Loucy (cell line): ENCODE measurements at regions not wholly inside any gene's neighbourhood (a gene's known extent, or its start where the extent isn't known, plus 50 kb on each side); places are given as distances from the start of the nearest gene placed in this dataset.

Source experiments
- H2AFZ ChIP-seq: fragments of 200-600 bp; sonication (generic); 2 replicates; pipeline ENCODE4 v1.6.0; 2016; ENCODE audit warnings: antibody characterized with exemption, mild to moderate bottlenecking, low read length, moderate library complexity
- H3F3A ChIP-seq: fragments of 200-600 bp; 2 replicates; pipeline ENCODE4 v1.6.0; 2016; ENCODE audit warnings: antibody characterized with exemption, low read depth, mild to moderate bottlenecking
- H3K27me3 ChIP-seq: fragments of 200-600 bp; sonication (generic); 2 replicates; pipeline ENCODE4 v1.6.1; 2014; ENCODE audit warnings: low read length, mild to moderate bottlenecking; ENCODE audit not compliant: insufficient read depth, poor library complexity, severe bottlenecking
- H3K36me3 ChIP-seq: fragments of 200-600 bp; sonication (generic); 2 replicates; pipeline ENCODE4 v1.6.1; 2016; ENCODE audit warnings: low read length; ENCODE audit not compliant: insufficient read depth
- H3K4me1 ChIP-seq: fragments of 200-600 bp; sonication (generic); 2 replicates; pipeline ENCODE4 v1.5.1; 2014; ENCODE audit warnings: low read length, mild to moderate bottlenecking; ENCODE audit not compliant: insufficient read depth, poor library complexity, severe bottlenecking
- H3K4me2 ChIP-seq: fragments of 200-600 bp; sonication (generic); 2 replicates; pipeline ENCODE4 v1.6.0; 2014; ENCODE audit warnings: antibody characterized with exemption, low read length, low read depth, mild to moderate bottlenecking; ENCODE audit not compliant: poor library complexity, severe bottlenecking
- H3K4me3 ChIP-seq: fragments of 200-600 bp; sonication (generic); 2 replicates; pipeline ENCODE4 v1.5.1; 2014; ENCODE audit warnings: low read length, mild to moderate bottlenecking, mixed read lengths; ENCODE audit not compliant: poor library complexity, severe bottlenecking
- H3K79me2 ChIP-seq: fragments of 200-600 bp; sonication (generic); 2 replicates; pipeline ENCODE4 v1.6.1; 2014; ENCODE audit warnings: low read length; ENCODE audit not compliant: insufficient read depth
- H3K9ac ChIP-seq: fragments of 200-600 bp; sonication (generic); 2 replicates; pipeline ENCODE4 v1.6.0; 2014; ENCODE audit warnings: mild to moderate bottlenecking, low read depth, low read length, moderate library complexity; ENCODE audit not compliant: poor library complexity, severe bottlenecking
- H3K9me2 ChIP-seq: fragments of 200-600 bp; sonication (generic); replicated peaks from 2 replicates; pipeline ENCODE4 v1.6.1; 2016; ENCODE audit warnings: low read depth, low read length, mixed read lengths
- H3K9me3 ChIP-seq: fragments of 200-600 bp; sonication (generic); 2 replicates; pipeline ENCODE4 v1.6.1; 2014; ENCODE audit warnings: mild to moderate bottlenecking, antibody characterized with exemption, low read length, low read depth; ENCODE audit not compliant: insufficient read depth
- H4K20me1 ChIP-seq: fragments of 200-600 bp; sonication (generic); 2 replicates; pipeline ENCODE4 v1.6.0; 2014; ENCODE audit warnings: antibody characterized with exemption, low read length, mild to moderate bottlenecking; ENCODE audit not compliant: insufficient read depth, poor library complexity, severe bottlenecking
- EZH2phosphoT487 ChIP-seq: fragments of 200-600 bp; IDR thresholded peaks from 2 replicates; pipeline ENCODE4 v1.6.1; 2018; ENCODE audit warnings: antibody characterized with exemption, mild to moderate bottlenecking, moderate library complexity, borderline replicate concordance
- TF ChIP-seq, protein P1 (sequence below): fragments of 200-600 bp; sonication (generic); conservative IDR thresholded peaks from 2 replicates; pipeline ENCODE4 v1.5.1; 2014; ENCODE audit warnings: mild to moderate bottlenecking, antibody characterized with exemption, low read length

- H3K36me3 ChIP-seq: no peaks in the 10 kb centered on the region
- H3K27me3 ChIP-seq: no peaks in the 10 kb centered on the region
- no peaks in the 10 kb centered on the region for H3F3A ChIP-seq
- H3K9me3 ChIP-seq: no peaks in the 10 kb centered on the region
- H3K79me2 ChIP-seq: no peaks in the 10 kb centered on the region
- no peak overlapping the region for H3K4me3 ChIP-seq
- H3K4me1 ChIP-seq: no peaks in the 10 kb centered on the region
- no peaks in the 10 kb centered on the region for H3K9me2 ChIP-seq
- TF ChIP-seq, protein P1, sequence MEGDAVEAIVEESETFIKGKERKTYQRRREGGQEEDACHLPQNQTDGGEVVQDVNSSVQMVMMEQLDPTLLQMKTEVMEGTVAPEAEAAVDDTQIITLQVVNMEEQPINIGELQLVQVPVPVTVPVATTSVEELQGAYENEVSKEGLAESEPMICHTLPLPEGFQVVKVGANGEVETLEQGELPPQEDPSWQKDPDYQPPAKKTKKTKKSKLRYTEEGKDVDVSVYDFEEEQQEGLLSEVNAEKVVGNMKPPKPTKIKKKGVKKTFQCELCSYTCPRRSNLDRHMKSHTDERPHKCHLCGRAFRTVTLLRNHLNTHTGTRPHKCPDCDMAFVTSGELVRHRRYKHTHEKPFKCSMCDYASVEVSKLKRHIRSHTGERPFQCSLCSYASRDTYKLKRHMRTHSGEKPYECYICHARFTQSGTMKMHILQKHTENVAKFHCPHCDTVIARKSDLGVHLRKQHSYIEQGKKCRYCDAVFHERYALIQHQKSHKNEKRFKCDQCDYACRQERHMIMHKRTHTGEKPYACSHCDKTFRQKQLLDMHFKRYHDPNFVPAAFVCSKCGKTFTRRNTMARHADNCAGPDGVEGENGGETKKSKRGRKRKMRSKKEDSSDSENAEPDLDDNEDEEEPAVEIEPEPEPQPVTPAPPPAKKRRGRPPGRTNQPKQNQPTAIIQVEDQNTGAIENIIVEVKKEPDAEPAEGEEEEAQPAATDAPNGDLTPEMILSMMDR: no peak
- TF ChIP-seq EZH2phosphoT487: no peak
- no peaks in the 10 kb centered on the region for H4K20me1 ChIP-seq
- no peak overlapping the region for H3K4me2 ChIP-seq
- H3K9ac ChIP-seq: no peak overlapping the region
- no peak overlapping the region for H2AFZ ChIP-seq
Observed at GRCh38 chr5:123720955-123721354, 209.0 kb downstream of the CSNK1G3 start.

DNA sequence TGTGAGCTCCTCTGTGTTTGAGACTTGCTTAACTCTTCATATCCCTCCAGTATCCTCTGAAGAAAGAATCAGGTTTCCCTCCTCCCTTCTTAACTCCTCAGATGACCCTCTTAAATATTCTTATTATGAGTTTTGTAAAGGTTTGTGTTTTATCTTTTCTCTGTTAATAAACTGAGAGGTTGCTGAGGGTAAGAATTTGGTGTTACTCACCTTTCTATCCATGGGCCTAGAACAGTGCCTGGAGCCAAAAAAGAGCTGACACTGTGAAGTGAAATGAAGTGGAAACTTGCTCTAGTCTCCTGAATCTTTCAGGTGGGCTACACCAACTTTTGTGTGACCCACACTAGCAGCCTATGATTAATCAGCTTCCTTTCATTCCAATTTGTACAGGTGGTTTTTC lies 208.4 kb downstream of the CSNK1G3 start:
- no peak overlapping the region for H3K9ac ChIP-seq
- no peak overlapping the region for H3K4me2 ChIP-seq
- no peaks in the 10 kb centered on the region for H3F3A ChIP-seq
- no peak overlapping the region for H3K4me3 ChIP-seq
- no peak for TF ChIP-seq EZH2phosphoT487
- TF ChIP-seq, protein P1: no peak
- no peaks in the 10 kb centered on the region for H3K9me2 ChIP-seq
- no peaks in the 10 kb centered on the region for H3K4me1 ChIP-seq
- H3K79me2 ChIP-seq: no peaks in the 10 kb centered on the region
- no peaks in the 10 kb centered on the region for H4K20me1 ChIP-seq
- no peaks in the 10 kb centered on the region for H3K9me3 ChIP-seq
- H2AFZ ChIP-seq: no peak overlapping the region
- no peaks in the 10 kb centered on the region for H3K27me3 ChIP-seq
- no peaks in the 10 kb centered on the region for H3K36me3 ChIP-seq

- no peak overlapping the region for H3K4me2 ChIP-seq
Observed at GRCh38 chr5:123719004-123719403, 207.0 kb downstream of the CSNK1G3 start.

More at GRCh38 chr5:123719004-123719403, 207.0 kb downstream of the CSNK1G3 start:
- Histone ChIP-seq H3K9me2 (no peaks in the 10 kb centered on the region), H3F3A (no peaks in the 10 kb centered on the region), H3K79me2 (no peaks in the 10 kb centered on the region), H2AFZ (no peak overlapping the region), H3K27me3 (no peaks in the 10 kb centered on the region), H4K20me1 (no peaks in the 10 kb centered on the region), H3K36me3 (no peaks in the 10 kb centered on the region), H3K4me1 (no peaks in the 10 kb centered on the region), H3K9ac (no peak overlapping the region), H3K9me3 (no peaks in the 10 kb centered on the region), H3K4me3 (no peak overlapping the region)
- no peak for TF ChIP-seq EZH2phosphoT487
- TF ChIP-seq, protein P1: no peak
